ENCODE measurements at regions not wholly inside any gene's neighbourhood (a gene's known extent, or its start where the extent isn't known, plus 50 kb on each side); places are given as distances from the start of the nearest gene placed in this dataset.

GRCh38 chr6:114747995-114748625 lies 405.3 kb upstream of the HS3ST5 start:
- Histone ChIP-seq H3K27ac (ENCODE audit: extremely low read depth, low read depth, low read length) (no peak overlapping the region), H2AFZ (ENCODE audit: low read depth, low read length) (no peak overlapping the region), H3K36me3 (ENCODE audit: control insufficient read depth, insufficient read depth, low read length) (no peaks in the 10 kb centered on the region), H3K9me1 (ENCODE audit: control insufficient read depth, insufficient read depth, low read length) (no peaks in the 10 kb centered on the region), H3K4me3 (no peak overlapping the region), H3K9me3 (replicated peaks; ENCODE audit: control insufficient read depth, insufficient read depth, low read depth, low read length) (no peaks in the 10 kb centered on the region), H3K4me2 (ENCODE audit: insufficient read depth, low read length) (no peak overlapping the region), H4K20me1 (replicated peaks; ENCODE audit: control insufficient read depth, insufficient read depth, low read length) (no peaks in the 10 kb centered on the region), H3K27me3 (ENCODE audit: control insufficient read depth in 2 of 2, insufficient read depth in 2 of 2, low read length in 2 of 2) (no peaks in the 10 kb centered on the region), H3K4me1 (replicated peaks in 1 of 2; ENCODE audit: control insufficient read depth in 2 of 2, insufficient read depth in 2 of 2, low read length in 2 of 2) (no peaks in the 10 kb centered on the region), H3K79me2 (ENCODE audit: control insufficient read depth, insufficient read depth, low read length) (no peaks in the 10 kb centered on the region), H3K9ac (ENCODE audit: insufficient read depth in 1 of 2, low read depth in 2 of 2, low read length in 2 of 2) (no peak overlapping the region)
- ATAC-seq (no peak), FAIRE-seq (no peak), DNase-seq (ENCODE audit: extremely low read depth in 1 of 4, low spot score in 3 of 4) (peak; percentile 4 to 28 (median 16))
- in situ Hi-C loops (cut with MboI) (no loop called here), intact Hi-C loops (cut with micrococcal nuclease) (loop anchor here (1.0 kb wide), 1 partner anchor 1148 kb away; no protein-coding TSS in a partner anchor)
- ChIA-PET CTCF (ENCODE audit: low intra/inter-chr PET ratio) (no interaction called here), POLR2A (no interaction called here)
- TF ChIP-seq, protein P1, sequence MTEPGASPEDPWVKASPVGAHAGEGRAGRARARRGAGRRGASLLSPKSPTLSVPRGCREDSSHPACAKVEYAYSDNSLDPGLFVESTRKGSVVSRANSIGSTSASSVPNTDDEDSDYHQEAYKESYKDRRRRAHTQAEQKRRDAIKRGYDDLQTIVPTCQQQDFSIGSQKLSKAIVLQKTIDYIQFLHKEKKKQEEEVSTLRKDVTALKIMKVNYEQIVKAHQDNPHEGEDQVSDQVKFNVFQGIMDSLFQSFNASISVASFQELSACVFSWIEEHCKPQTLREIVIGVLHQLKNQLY (CRISPR knock-in tag; conservative IDR thresholded peaks at IDR 0.05) = no peak
- TF ChIP-seq CTCF (IDR thresholded peaks at IDR 0.05 in 2 of 3, conservative IDR thresholded peaks at IDR 0.05 in 1 of 3; ENCODE audit: insufficient read depth in 2 of 3, low read depth in 1 of 3, low read length in 3 of 3) (peak in 1 of 3 experiments; percentile 41; a peak in 2 of 6 replicates), RAD21 (CRISPR knock-in tag; conservative IDR thresholded peaks at IDR 0.05 in 1 of 2, IDR thresholded peaks at IDR 0.05 in 1 of 2) (peak; percentile 45 to 51), SMC3 (conservative IDR thresholded peaks at IDR 0.05; ENCODE audit: insufficient read depth, low read depth, low read length) (0 out of 2 replicates have a peak, but pooled peaks have one; percentile 13), ZNF133 (CRISPR knock-in tag; IDR thresholded peaks at IDR 0.05) (no peak)
- WGBS (ENCODE audit: insufficient coverage, low coverage, missing lambda C conversion rate) = 1% methylated on average over 6 of the region's 6 CpGs
- BruUV-seq (replicated peaks) = no TSS peak

Measured in K562 (cell line).